ENCODE measurements at regions not wholly inside any gene's neighbourhood (a gene's known extent, or its start where the extent isn't known, plus 50 kb on each side); places are given as distances from the start of the nearest gene placed in this dataset.

DNA sequence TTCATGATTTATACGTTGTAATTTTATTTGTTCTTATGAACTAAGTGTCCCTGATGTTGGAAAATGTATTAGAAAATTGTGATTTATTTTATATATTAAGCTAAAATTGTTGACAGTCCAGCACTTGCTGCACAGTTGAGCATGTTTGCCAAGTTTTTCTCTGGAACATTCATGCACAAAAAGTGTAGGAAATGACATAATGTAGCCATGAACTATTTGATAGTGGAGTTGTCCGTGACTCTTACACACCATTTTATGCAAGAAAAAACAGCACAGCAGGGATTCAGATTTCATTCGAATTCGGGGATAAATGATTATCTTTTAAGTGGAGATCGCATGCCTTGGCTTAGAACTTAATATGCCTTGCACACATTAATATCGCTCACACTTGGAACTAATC is 708.6 kb upstream of the WWC1 start:
- TF ChIP-seq, protein P1, sequence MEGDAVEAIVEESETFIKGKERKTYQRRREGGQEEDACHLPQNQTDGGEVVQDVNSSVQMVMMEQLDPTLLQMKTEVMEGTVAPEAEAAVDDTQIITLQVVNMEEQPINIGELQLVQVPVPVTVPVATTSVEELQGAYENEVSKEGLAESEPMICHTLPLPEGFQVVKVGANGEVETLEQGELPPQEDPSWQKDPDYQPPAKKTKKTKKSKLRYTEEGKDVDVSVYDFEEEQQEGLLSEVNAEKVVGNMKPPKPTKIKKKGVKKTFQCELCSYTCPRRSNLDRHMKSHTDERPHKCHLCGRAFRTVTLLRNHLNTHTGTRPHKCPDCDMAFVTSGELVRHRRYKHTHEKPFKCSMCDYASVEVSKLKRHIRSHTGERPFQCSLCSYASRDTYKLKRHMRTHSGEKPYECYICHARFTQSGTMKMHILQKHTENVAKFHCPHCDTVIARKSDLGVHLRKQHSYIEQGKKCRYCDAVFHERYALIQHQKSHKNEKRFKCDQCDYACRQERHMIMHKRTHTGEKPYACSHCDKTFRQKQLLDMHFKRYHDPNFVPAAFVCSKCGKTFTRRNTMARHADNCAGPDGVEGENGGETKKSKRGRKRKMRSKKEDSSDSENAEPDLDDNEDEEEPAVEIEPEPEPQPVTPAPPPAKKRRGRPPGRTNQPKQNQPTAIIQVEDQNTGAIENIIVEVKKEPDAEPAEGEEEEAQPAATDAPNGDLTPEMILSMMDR (IDR thresholded peaks at IDR 0.05; ENCODE audit: unreplicated experiment) = no peak
- intact Hi-C loops (cut with micrococcal nuclease) = loop anchor here (1.0 to 2.0 kb wide), 5 partner anchors 116 to 636 kb away; no protein-coding TSS in a partner anchor
- Mint-ChIP-seq H3K4me3 (ENCODE audit: unreplicated experiment) (no peak overlapping the region), H3K27ac (ENCODE audit: low read depth, unreplicated experiment) (no peak overlapping the region), H3K9me3 (ENCODE audit: unreplicated experiment) (no peaks in the 10 kb centered on the region), H3K4me1 (ENCODE audit: insufficient read depth, unreplicated experiment) (peaks cover 8% of the 10 kb centered on the region), H3K27me3 (ENCODE audit: insufficient read depth, unreplicated experiment) (peaks cover 27% of the 10 kb centered on the region), H3K36me3 (ENCODE audit: insufficient read depth, unreplicated experiment) (no peaks in the 10 kb centered on the region)
- ChIA-PET CTCF (interaction anchor here (0.6 to 3.2 kb wide), 55 partner anchors 8 to 1081 kb away, joined by 3 to 57 read pairs (median 3); no protein-coding TSS in a partner anchor), POLR2A (interaction anchor here (1.2 to 1.5 kb wide), 3 partner anchors 9 to 101 kb away, joined by 4 to 8 read pairs (median 6); no protein-coding TSS in a partner anchor)
- no TSS peak for BruUV-seq (replicated peaks)
- no peak for DNase-seq (ENCODE audit: unreplicated experiment)

DNA sequence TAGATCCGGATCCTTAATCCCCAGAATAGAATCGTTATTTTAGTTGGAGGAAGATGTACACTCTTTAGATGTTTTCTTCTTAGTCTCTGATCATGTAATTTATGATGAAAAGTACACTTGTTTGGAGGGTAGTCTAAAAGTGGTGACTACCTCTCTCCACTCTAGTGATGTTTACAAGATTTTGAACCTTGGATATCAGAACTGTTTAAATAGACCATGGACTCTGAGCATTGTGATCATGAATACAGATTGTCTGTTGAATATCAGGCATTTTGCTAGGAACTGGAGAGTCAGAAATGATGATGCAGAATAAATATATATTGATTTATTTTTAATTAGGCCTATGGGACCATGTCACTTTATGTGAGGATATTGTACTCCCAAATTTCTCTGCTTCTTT is 706.3 kb upstream of the WWC1 start:
- H3K9me3 Mint-ChIP-seq (ENCODE audit: unreplicated experiment) = no peaks in the 10 kb centered on the region
- POLR2A ChIA-PET = no interaction called here
- CTCF ChIA-PET = interaction anchor here (0.5 to 3.2 kb wide), 6 partner anchors 433 to 625 kb away, joined by 3 to 57 read pairs (median 4); no protein-coding TSS in a partner anchor
- TF ChIP-seq, protein P1 (IDR thresholded peaks at IDR 0.05; ENCODE audit: unreplicated experiment) = no peak
- no peak overlapping the region for H3K27ac Mint-ChIP-seq (ENCODE audit: low read depth, unreplicated experiment)
- no TSS peak for BruUV-seq (replicated peaks)
- no peak overlapping the region for H3K4me3 Mint-ChIP-seq (ENCODE audit: unreplicated experiment)
- intact Hi-C loops (cut with micrococcal nuclease) = no loop called here
- H3K36me3 Mint-ChIP-seq (ENCODE audit: insufficient read depth, unreplicated experiment) = no peaks in the 10 kb centered on the region
- peaks cover 10% of the 10 kb centered on the region for H3K4me1 Mint-ChIP-seq (ENCODE audit: insufficient read depth, unreplicated experiment)
- DNase-seq (ENCODE audit: unreplicated experiment) = no peak
- peaks cover 4% of the 10 kb centered on the region for H3K27me3 Mint-ChIP-seq (ENCODE audit: insufficient read depth, unreplicated experiment)

DNA sequence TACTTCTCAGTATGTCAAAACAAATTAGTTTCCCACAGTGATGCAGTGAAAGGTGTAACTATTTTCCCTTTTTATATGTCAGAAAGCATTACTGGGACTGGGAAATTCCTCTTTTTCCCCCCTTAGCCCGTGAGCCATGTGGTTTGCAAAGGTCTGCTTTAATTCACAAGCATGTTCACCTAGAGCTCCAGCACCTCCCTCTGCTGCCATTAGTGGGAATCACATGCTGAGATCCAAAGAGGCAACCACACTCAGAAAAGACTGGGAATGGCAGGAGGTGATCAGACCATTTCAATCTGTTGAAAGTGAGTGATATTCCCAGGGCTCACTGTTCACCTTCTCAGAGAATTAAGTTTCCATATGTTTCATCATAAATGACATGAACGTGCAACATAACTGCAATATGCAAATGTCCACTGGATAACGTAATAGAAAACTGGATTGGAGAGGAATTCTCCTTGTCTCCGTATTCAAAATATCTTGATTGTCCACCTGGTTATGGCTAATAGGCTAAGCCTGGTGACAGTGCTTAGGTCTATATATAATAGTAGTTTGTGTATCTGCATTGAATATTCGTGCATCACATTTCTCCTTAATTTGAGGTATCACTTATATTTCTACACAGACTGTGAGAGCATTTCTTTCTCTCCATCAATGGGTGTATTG is 703.5 kb upstream of the WWC1 start:
- POLR2A ChIA-PET = interaction anchor here (0.6 to 3.7 kb wide), 7 partner anchors 9 to 1527 kb away, joined by 3 to 11 read pairs (median 4); no protein-coding TSS in a partner anchor
- CTCF ChIA-PET = interaction anchor here (0.6 to 4.7 kb wide), 28 partner anchors 9 to 762 kb away, joined by 3 to 38 read pairs (median 4); no protein-coding TSS in a partner anchor
- TF ChIP-seq, protein P1 (IDR thresholded peaks at IDR 0.05; ENCODE audit: unreplicated experiment) = peak; percentile 65
- Mint-ChIP-seq H3K27me3 (ENCODE audit: insufficient read depth, unreplicated experiment) (no peaks in the 10 kb centered on the region), H3K36me3 (ENCODE audit: insufficient read depth, unreplicated experiment) (no peaks in the 10 kb centered on the region), H3K4me1 (ENCODE audit: insufficient read depth, unreplicated experiment) (peaks cover 10% of the 10 kb centered on the region), H3K9me3 (ENCODE audit: unreplicated experiment) (no peaks in the 10 kb centered on the region), H3K27ac (ENCODE audit: low read depth, unreplicated experiment) (no peak overlapping the region), H3K4me3 (ENCODE audit: unreplicated experiment) (no peak overlapping the region)
- intact Hi-C loops (cut with micrococcal nuclease) = no loop called here
- DNase-seq (ENCODE audit: unreplicated experiment) = peak; percentile 78
- BruUV-seq (replicated peaks) = no TSS peak

DNA sequence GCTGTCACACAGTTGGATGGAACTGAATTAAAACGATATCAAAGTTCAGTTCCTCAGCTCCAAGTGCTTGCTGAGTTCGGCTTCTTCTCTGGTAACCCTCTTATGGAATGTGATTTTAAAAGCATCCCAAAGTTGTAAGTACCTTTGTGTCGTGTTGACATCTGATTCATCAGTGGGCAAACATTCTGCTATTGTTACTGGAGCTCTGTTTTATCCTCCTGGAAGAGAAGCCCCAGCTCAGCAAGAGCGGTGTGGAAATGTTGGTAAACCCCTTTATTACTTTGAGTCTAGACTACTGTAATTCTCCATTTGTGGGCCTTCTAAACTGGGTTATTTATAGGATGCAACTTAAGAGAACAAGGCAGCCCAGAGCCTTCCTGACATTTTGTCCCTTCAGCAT is 699.3 kb upstream of the WWC1 start:
- TF ChIP-seq, protein P1 (IDR thresholded peaks at IDR 0.05; ENCODE audit: unreplicated experiment) = no peak
- intact Hi-C loops (cut with micrococcal nuclease) = no loop called here
- no peak for DNase-seq (ENCODE audit: unreplicated experiment)
- H3K4me3 Mint-ChIP-seq (ENCODE audit: unreplicated experiment) = no peak overlapping the region
- no peaks in the 10 kb centered on the region for H3K27me3 Mint-ChIP-seq (ENCODE audit: insufficient read depth, unreplicated experiment)
- ChIA-PET POLR2A (interaction anchor here (0.6 to 1.2 kb wide), 3 partner anchors 16 to 61 kb away, joined by 3 read pairs; no protein-coding TSS in a partner anchor), CTCF (interaction anchor here (0.5 to 3.7 kb wide), 7 partner anchors 9 to 907 kb away, joined by 3 to 17 read pairs (median 4); no protein-coding TSS in a partner anchor)
- no peaks in the 10 kb centered on the region for H3K9me3 Mint-ChIP-seq (ENCODE audit: unreplicated experiment)
- no peaks in the 10 kb centered on the region for H3K36me3 Mint-ChIP-seq (ENCODE audit: insufficient read depth, unreplicated experiment)
- no TSS peak for BruUV-seq (replicated peaks)
- peaks cover 9% of the 10 kb centered on the region for H3K4me1 Mint-ChIP-seq (ENCODE audit: insufficient read depth, unreplicated experiment)
- no peak overlapping the region for H3K27ac Mint-ChIP-seq (ENCODE audit: low read depth, unreplicated experiment)

All from MCF 10A (cell line).